COR-L47 (cell line): ENCODE measurements at regions not wholly inside any gene's neighbourhood (a gene's known extent, or its start where the extent isn't known, plus 50 kb on each side); places are given as distances from the start of the nearest gene placed in this dataset.
A peak's percentile ranks its signal among the peaks of the same experiment; 100 is the strongest.
"Not testable (repeated sequence)": the region's sequence is repeated elsewhere in the genome, so short reads cannot be mapped to it uniquely, and the experiment has no call there.

Source experiments
- DNase-seq: peaks from one replicate; lab custom pipeline; 2025; lab: John Stamatoyannopoulos, UW

GRCh38 chr3:188974856-188975599, 196.7 kb upstream of the TPRG1 start:
- no peak for DNase-seq

- DNase-seq = no peak
Observed at GRCh38 chr3:188975600-188976314, 196.0 kb upstream of the TPRG1 start.

DNA sequence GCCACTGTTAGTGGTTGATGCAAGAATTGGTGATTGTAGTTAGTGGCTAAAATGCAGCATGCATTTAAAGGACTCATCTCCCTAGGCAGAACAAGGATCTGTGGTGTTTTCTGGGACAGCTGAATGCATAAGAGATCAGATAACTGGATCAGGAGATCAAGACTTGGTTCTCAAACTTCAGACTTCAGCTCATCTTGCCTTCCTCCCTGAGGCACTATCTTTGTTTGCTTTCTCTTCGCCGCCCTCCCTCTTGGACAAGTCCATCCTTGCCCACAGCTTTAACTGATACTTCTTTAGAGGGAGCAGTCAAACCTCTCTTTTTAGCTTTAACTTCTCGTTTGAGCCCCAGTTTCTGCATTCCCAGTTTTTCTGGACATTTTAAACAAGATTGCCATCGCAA, 195.4 kb upstream of the TPRG1 start:
- no peak for DNase-seq

GRCh38 chr3:188978421-188979171, 193.2 kb upstream of the TPRG1 start:
- no peak for DNase-seq

DNA sequence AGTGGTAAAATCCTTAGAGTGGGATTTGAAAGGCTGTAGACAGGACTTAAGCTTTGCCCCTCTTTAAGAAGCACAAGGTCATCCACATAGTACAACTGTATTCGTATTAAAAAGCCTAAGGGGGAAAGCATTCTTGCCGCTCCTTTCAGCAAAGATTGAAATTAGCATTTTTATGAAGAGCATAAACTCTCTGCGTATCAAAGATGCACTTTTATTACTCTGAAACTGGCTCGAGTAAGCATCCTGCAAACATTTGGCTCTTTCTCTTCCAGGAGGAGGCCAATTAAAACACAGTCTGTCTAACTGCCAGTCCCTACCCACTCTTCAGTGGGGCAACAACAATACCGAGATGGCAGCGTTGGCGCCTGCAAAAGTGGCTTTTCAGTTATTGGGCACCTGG, 192.5 kb upstream of the TPRG1 start:
- peak; percentile 22 for DNase-seq

- DNase-seq = peak; percentile 39
Observed at GRCh38 chr3:188979669-188980310, 192.0 kb upstream of the TPRG1 start.

GRCh38 chr3:188993181-188993580, 178.6 kb upstream of the TPRG1 start:
- DNase-seq = no peak

DNA sequence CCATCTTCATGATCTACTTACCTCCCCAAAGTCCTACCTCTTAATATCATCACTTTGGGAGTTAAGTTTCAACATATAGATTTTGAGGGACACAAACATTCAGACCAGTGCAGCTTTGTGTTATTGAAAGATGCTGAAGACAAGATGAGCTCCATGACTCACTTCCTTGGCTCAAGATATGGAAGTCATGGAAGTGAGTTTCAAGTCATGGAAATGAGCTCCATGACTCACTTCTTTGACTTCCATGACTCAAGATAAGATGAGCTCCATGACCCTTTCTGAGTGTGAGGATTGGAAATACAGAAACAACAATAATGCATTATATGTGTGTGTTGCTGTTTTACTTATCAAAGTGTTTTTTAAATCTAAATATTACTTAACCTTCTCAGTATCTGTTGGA, 170.2 kb upstream of the TPRG1 start:
- DNase-seq = no peak

DNA sequence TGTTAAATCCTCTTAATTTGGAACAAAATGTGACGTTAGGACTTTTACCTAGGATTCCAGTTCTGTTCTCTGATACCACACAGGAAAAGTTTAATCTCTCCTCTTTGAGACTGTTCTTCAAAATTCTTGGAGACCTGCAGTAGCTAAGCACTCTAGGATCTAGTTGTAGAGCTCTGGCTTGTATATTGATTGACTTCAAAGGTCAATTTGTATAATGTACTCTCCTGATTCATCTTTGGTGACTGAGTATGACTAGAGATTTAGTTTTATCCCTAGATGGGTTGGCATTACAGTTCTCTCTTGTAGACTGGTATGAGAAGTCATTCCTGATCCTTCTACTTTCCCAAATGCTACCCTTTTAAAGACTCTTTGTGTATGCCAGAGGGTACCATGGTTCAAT, 168.4 kb upstream of the TPRG1 start:
- DNase-seq = no peak

DNA sequence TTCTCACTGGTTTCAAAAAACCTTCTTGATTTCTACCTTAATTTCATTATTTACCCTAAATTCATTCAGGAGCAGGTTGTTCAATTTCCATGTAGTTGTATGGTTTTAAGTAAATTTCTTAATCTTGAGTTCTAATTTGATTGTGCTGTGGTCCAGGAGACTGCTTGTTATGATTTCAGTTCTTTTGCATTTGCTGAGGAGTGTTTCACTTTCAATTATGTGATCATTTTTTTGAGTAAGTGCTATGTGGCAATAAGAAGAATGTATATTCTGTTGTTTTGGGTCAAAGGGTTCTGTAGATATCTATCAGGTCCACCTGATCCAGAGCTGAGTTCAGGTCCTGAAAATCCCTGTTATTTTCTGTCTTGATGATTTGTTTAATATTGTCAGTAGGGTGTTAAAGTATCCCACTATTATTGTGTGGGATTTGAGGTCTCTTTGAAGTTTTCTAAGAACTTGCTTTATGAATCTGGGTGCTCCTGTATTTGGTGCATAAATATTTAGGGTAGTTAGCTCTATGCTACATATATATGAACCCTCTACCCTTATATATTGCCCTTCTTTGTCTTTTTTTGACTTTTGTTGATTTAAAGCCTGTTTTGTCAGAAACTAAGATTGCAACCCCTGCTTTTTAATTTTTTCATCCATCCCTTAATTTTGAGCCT, 158.4 kb upstream of the TPRG1 start:
- no peak for DNase-seq

DNA sequence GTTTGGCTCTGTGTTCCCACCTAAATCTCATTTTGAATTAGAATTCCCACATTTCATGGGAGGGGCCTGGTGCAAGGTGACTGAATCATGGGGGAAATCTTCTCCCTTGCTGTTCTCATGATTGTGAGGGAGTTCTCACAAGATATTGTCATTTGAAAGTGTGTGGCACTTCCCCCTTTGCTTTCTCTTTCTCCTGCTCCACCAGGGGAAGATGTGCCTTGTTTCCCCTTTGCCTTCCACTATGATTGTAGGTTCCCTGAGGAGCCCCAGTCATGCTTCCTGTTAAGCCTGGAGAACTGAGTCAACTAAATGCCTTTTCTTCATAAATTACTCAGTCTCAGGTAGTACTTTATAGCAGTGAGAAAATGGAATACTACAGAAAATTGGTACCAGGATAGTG, 157.2 kb upstream of the TPRG1 start:
- DNase-seq = no peak

DNA sequence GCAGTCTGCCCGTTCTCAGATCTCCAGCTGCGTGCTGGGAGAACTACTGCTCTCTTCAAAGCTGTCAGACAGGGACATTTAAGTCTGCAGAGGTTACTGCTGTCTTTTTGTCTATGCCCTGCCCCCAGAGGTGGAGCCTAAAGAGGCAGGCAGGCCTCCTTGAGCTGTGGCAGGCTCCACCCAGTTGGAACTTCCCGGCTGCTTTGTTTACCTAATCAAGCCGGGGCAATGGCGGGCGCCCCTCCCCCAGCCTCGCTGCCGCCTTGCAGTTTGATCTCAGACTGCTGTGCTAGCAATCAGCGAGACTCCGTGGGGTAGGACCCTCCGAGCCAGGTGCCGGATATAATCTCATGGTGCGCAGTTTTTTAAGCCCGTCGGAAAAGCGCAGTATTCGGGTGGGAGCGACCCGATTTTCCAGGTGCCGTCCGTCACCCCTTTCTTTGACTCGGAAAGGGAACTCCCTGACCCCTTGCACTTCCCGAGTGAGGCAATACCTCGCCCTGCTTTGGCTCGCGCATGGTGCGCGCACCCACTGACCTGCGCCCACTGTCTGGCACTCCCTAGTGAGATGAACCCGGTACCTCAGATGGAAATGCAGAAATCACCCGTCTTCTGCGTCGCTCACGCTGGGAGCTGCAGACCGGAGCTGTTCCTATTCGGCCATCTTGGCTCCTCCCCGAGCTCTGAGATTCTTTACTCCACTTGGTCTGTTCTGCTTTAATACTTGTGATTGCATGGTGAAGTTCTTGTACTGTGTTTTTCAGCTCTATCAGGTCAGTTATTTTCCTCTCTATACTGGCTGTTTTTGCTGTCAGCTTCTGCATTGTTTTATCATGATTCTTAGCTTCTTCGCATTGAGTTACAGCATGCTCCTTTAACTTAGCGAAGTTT, 148.9 kb upstream of the TPRG1 start:
- DNase-seq = not testable (repeated sequence)

GRCh38 chr3:189025866-189026265, 145.9 kb upstream of the TPRG1 start:
- no peak for DNase-seq

- DNase-seq = no peak
Observed at GRCh38 chr3:189027626-189028155, 144.1 kb upstream of the TPRG1 start.

GRCh38 chr3:189038773-189039745, 132.7 kb upstream of the TPRG1 start:
- DNase-seq = no peak

DNA sequence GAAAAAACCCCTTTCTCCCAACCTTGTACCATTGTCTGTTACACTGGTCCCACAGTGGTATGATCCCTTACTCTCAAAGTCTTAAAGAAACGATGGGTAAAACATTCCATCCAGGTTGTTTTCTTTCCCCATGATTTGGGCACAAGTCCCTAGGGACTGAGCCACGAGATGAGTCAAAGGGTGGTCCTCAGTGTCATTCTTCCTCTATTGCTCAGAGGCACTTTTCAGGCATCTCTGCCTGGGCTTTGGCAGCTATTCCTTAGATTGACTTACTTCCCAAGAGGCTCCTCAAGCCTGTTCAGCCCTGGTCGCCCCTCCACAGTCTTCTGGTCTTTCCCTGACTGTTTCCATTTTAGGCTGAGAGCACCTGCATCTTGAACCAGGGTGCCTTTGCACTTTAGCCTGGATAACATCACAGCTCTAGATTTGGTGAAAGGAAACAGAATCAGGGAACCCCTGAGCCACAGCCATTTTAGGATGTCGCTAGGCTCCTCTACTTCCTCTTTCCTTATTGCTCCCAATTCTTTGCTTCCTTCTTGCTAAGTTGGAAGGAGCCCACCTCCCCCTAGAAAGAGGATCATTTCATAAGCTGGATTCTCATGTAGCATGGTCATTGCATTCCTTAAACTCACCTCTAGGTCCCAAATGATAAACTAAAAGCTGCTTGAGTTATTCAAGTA, 131.0 kb upstream of the TPRG1 start:
- DNase-seq = no peak

- DNase-seq = peak; percentile 41
Observed at GRCh38 chr3:189041482-189042090, 130.2 kb upstream of the TPRG1 start.

GRCh38 chr3:189042832-189043231, 128.9 kb upstream of the TPRG1 start:
- DNase-seq = no peak
